GM18508 (cell line): ENCODE measurements at regions not wholly inside any gene's neighbourhood (a gene's known extent, or its start where the extent isn't known, plus 50 kb on each side); places are given as distances from the start of the nearest gene placed in this dataset.

Experiments used
- ATAC-seq: cut with Tn5 transposase; IDR thresholded peaks from one replicate; pipeline ENCODE4 v1.9.1; 2021; ENCODE audit warnings: moderate number of reproducible peaks; ENCODE audit not compliant: insufficient read depth, unreplicated experiment

DNA sequence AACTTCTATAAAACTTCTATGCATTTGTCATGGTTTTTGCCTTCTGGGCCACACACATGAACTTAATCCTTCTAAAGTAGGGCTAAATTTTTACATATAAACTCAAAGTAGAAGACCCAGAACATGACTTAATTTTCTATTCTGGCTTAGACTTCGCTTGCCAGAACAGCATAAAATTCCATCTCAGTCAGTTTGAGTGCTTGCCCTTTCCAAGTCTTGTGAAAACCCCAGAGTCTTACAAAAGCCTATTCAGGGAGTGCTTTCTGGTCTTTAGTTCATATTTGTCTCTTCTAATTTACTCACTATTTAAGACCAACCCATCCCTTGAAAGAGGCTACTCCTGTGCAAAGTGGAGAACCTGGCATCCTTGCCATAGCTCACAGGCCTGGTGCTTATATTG, 201.6 kb upstream of the MEOX2 start:
- ATAC-seq = no peak

DNA sequence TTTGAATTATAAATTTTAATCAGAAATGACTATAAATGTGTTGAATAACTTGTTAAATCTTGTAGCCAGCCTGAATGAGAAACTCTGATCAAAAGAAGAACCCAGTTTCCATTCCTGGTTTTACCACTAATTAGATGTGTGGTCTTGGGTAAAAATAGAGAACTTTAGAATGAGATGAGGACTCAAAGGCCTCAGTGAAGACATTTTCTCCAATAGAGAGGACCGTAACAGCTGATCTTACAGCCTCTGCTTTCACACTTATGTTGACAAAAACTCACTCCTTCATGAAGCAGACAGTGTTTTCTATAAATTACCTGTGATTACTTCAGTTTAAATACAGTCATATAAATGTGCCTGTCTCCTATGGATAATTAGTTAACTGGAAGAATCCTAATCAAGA, 200.1 kb upstream of the MEOX2 start:
- no peak for ATAC-seq

GRCh38 chr7:15885678-15886077, 199.2 kb upstream of the MEOX2 start:
- ATAC-seq = no peak

DNA sequence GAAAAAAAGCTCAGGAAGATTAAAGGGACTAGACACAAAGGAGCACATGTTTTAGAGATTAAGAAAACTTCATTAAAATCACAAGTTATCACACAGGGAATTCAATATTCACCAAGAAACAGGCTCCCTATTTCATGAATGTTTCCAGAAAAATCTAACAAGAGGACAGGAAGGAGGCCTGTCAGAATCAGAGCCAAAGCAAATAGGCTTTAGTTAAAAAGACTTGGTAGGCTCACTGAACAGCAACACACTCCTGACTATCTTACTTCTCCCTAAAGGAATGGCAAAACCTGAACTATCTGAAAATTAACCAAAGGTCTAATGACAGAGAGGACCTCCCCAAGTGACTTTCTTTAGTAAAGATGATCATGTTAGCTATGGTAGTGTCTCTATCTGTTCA, 188.3 kb upstream of the MEOX2 start:
- ATAC-seq = no peak

- no peak for ATAC-seq
These were observed 183.9 kb upstream of the MEOX2 start for GRCh38 chr7:15870347-15870746.

DNA sequence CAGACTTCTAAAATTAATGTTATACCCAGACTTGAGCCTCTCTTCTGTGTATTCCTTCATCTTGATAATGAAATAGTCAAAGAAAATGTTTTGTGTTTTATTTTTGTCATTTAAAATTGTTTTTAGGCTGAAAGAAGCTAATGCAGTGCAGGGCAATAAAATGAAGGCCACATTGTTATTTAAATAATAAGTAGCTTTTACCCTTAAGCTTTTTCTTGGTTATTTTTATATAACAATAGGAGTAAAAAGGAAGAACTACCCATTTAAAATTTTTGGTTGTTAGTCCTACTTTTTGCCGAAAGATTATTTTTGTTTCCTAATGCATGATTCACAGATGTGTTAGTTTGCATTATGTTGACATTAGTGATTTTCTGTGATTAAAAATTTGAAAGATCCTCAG, 181.0 kb upstream of the MEOX2 start:
- ATAC-seq = no peak

DNA sequence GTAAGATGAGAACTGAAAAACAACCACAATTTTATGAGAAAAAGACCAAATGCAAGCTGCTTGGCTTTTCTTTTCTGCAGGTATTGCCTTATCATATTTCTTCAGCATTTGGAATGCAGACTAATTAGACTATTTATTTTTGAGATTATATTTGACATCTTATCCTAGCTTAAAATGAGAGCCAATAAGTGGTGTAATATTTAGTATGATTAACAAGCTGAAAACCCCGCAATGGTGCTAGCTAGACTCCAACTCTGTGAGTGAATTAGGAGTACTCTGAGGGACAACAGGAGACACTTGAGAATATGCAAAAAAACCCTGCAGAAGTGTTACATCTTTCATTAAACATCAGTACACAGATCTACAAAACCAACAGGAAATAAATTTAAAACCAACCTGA, 180.3 kb upstream of the MEOX2 start:
- ATAC-seq = no peak

DNA sequence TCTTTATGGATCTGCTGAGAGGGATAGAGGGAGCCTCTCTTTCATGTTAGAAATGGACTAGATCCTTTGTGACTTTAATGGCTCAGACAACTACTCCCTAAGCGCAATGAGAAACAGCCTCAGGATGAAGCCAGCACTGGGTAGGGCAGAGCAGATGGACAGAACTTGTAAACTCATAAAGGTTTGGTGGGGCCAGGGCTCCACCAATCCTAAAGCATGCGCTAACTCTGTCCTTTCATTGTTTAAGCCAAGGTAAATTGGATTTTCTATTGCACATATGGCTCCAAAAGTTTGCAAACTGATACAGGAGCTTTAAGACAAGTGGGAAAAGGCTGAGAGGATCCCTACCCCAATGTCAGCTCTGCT, 178.1 kb upstream of the MEOX2 start:
- ATAC-seq = no peak

- ATAC-seq = no peak
These were observed 177.6 kb upstream of the MEOX2 start for GRCh38 chr7:15863951-15864625.

DNA sequence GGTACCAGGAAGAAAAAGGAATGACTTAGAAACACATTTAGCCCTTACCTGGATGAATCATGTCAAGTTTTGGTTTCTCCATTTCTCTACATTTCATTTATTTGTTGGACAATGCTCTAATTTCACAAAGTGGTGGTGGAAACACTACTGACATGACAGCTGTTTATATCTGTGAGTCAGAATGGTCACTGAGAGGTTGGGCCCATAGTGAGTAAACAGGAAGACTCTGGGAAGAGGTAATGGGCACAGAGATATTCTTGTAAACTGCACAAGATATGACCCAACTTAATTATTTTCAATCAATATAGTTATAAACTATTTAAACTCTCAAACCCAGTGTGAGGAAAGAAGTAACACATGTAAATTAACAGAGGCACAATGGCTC, 176.3 kb upstream of the MEOX2 start:
- no peak for ATAC-seq

DNA sequence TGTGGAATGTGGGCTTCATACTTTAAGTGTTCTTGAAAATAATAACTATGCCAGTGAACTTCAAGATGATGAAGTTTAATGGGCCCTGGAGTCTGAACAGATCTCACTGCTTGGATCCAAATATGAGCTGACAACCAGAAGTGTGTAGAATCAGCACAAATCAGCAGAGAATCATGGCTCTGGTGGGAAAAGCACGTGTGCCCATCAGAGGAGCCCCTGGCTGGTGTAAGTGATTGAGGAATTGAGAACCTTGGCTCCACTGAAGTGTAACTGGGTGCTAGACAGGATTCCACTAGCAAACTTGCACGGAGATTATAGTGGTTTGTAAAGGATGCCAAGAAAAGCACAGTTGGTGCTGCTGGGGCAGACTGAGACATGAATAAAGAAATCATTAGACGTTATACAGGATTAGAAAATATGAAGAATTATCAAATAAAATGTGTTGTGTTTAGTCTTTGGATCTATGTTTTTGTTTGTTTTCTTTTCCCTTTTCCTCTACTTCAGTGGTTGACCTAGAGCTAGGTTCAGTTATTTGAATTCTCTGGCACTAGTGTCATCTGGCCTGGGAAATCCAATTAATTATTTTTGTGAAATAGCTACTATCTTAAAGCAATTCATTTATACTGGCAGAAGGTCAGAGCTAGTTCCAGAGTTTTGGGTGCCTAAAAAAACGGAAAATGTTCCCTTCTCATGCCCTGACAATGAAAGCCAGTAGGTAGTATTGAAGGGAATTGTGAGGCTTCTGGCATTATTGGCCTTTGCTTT, 175.7 kb upstream of the MEOX2 start:
- ATAC-seq = no peak

DNA sequence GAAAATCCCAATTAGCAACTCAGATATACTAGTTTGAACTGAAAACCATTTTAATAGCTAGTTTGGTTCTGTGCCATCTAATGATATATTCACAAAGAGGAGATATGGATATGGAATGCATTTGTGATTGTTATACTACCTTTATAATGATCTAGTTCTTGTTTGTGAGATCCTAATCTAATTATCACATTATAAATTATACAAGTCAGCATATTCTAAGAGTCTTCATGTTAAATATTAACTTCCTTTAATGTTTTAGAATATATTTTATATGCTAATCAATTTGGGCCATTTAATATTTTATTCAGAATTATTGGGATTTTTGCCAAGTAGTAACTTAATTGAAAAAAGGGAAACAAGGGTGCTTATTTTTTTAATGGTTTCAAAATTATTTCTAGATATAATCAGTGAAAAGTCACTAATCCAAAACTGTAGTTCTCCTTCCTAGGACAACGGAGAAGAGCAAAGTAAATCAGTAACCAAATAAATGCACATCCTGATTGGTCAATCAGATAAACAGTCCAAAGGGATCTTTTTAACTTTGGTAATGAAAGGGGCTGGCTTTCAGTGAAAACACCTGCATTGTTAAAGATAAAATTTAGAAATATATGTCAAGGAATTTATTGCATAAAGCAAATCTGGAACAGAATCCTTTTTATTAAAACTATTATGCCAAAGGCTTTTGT, 173.9 kb upstream of the MEOX2 start:
- ATAC-seq = no peak

GRCh38 chr7:15857026-15857425, 170.5 kb upstream of the MEOX2 start:
- no peak for ATAC-seq

- no peak for ATAC-seq
These were observed 169.8 kb upstream of the MEOX2 start for GRCh38 chr7:15856311-15856710.

GRCh38 chr7:15855525-15856109, 169.1 kb upstream of the MEOX2 start:
- ATAC-seq = no peak

- ATAC-seq = no peak
These were observed 168.5 kb upstream of the MEOX2 start for GRCh38 chr7:15854841-15855524.

- ATAC-seq = no peak
These were observed 167.5 kb upstream of the MEOX2 start for GRCh38 chr7:15853832-15854470.

DNA sequence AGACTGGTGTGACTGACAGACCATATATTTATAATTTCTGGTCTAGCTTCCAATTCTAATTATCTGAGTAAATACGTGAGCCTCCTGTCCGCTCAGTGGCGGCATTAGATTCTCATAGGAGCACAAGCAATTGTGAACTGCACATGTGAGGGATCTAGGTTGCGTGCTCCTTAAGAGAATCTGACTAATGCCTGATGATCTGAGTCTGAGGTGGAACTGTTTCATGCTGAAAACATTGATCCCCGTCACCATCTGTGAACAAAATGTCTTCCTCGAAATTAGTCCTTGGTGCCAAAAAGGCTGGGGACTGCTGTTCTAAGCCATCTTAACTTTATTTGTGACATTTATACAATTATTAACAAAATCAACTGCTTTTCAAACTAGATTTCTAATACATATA, 164.7 kb upstream of the MEOX2 start:
- no peak for ATAC-seq

GRCh38 chr7:15848901-15849300, 162.4 kb upstream of the MEOX2 start:
- no peak for ATAC-seq

GRCh38 chr7:15848362-15848761, 161.9 kb upstream of the MEOX2 start:
- no peak for ATAC-seq
